PC-9 (cell line): ENCODE measurements at regions not wholly inside any gene's neighbourhood (a gene's known extent, or its start where the extent isn't known, plus 50 kb on each side); places are given as distances from the start of the nearest gene placed in this dataset.

Experiments used
- BruUV-seq: library from RNA; stranded (reverse); fragments of 400-500 nt; replicated peaks from 2 replicates; lab custom pipeline; 2021; lab: Mats Ljungman, UMichigan
- CTCF ChIA-PET: fragments of 300-600 bp; sonication (Branson Sonifier 250); formaldehyde crosslinking; loops from one replicate; lab custom pipeline; 2022; ENCODE audit warnings: antibody characterized with exemption; lab: Charles Lee
- POLR2A ChIA-PET: fragments of 300-600 bp; sonication (Branson Sonifier 250); formaldehyde crosslinking; loops from one replicate; lab custom pipeline; 2022; ENCODE audit warnings: antibody characterized with exemption; ENCODE audit not compliant: unreplicated experiment; lab: Charles Lee
- DNase-seq, 2 experiments: peaks; one replicate each; pipeline versions ENCODE4 v3.0.0 to v3.0.0-alpha.2; 2015 to 2022; ENCODE audit warnings: mixed read lengths in 1 of 2
- H2AFZ ChIP-seq: fragments of 200-600 bp; sonication (generic); 2 replicates; pipeline ENCODE4 v1.8.1; 2017; ENCODE audit warnings: antibody characterized with exemption
- H3F3A ChIP-seq: fragments of 200-600 bp; sonication (generic); 2 replicates; pipeline ENCODE4 v1.8.1; 2017; ENCODE audit warnings: antibody characterized with exemption, mild to moderate bottlenecking, low read depth; ENCODE audit not compliant: insufficient read depth
- H3K27ac ChIP-seq: fragments of 200-600 bp; sonication (generic); 2 replicates; pipeline ENCODE4 v1.6.1; 2016; ENCODE audit warnings: mixed run types
- H3K27me3 ChIP-seq: fragments of 200-600 bp; sonication (generic); 2 replicates; pipeline ENCODE4 v1.6.1; 2016; ENCODE audit warnings: low read depth, mixed run types; ENCODE audit not compliant: insufficient read depth
- H3K36me3 ChIP-seq: fragments of 200-600 bp; sonication (generic); 2 replicates; pipeline ENCODE4 v1.6.1; 2016; ENCODE audit warnings: low read depth, mixed run types
- H3K4me1 ChIP-seq: fragments of 200-600 bp; sonication (generic); replicated peaks from 2 replicates; pipeline ENCODE4 v1.6.1; 2016; ENCODE audit warnings: mixed run types; ENCODE audit not compliant: insufficient read depth
- H3K4me2 ChIP-seq: fragments of 200-600 bp; sonication (generic); 2 replicates; pipeline ENCODE4 v1.6.1; 2017; ENCODE audit warnings: mixed run types
- H3K4me3 ChIP-seq: fragments of 200-600 bp; sonication (generic); 2 replicates; pipeline ENCODE4 v1.6.1; 2016; ENCODE audit warnings: mixed run types
- H3K79me2 ChIP-seq: fragments of 200-600 bp; sonication (generic); 2 replicates; pipeline ENCODE4 v1.6.1; 2017; ENCODE audit warnings: low read depth, mixed run types
- H3K9me2 ChIP-seq: fragments of 200-600 bp; sonication (generic); 2 replicates; pipeline ENCODE4 v1.8.1; 2017; ENCODE audit warnings: mild to moderate bottlenecking; ENCODE audit not compliant: insufficient read depth
- H3K9me3 ChIP-seq: fragments of 200-600 bp; sonication (generic); 2 replicates; pipeline ENCODE4 v1.8.1; 2016; ENCODE audit warnings: low read depth; ENCODE audit not compliant: insufficient read depth
- H4K20me1 ChIP-seq: fragments of 200-600 bp; sonication (generic); 2 replicates; pipeline ENCODE4 v1.8.1; 2017; ENCODE audit not compliant: insufficient read depth
- CTCF ChIP-seq: fragments of 200-600 bp; sonication (generic); conservative IDR thresholded peaks from 2 replicates; pipeline ENCODE4 v1.6.1; 2017; ENCODE audit warnings: mixed run types, antibody characterized with exemption, mild to moderate bottlenecking, moderate library complexity
- EZH2 ChIP-seq: fragments of 200-600 bp; sonication (generic); IDR thresholded peaks from 2 replicates; pipeline ENCODE4 v1.8.0; 2017; ENCODE audit warnings: antibody characterized with exemption, low read depth
- intact Hi-C: fragments of 100-400 bp; cut with micrococcal nuclease; formaldehyde crosslinking; loops from one replicate; pipeline ENCODE4 v1.10.0; 2022; ENCODE audit not compliant: unreplicated experiment
- microRNA-seq: library from miRNA; unstranded; fragments of <30 nt; microRNA quantifications from one replicate; pipeline ENCODE4 v1.2.0, GENCODE V29; 2021; ENCODE audit warnings: borderline number of aligned reads, borderline replicate concordance

DNA sequence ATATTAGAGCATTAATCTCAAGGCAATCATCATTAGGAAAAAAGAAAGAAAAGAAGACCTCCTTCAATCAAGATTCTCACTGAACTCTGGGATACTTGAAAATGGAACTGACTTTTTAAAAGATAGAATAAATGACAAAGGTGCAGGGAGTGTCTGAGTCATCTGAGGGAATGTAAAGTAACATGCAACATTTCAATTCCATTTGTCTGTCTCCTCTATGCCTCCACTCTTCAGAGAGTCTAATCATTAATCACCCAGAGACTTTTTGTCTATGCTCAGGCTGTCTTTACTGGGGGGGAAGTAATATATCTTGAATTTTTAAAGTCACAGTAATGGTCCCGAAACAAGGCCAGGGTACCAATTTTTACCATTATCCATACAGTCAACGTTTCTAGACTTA, 55.0 kb upstream of the PACRGL start:
- Histone ChIP-seq H3K4me2 (no peak overlapping the region), H3K4me3 (no peak overlapping the region), H3F3A (no peaks in the 10 kb centered on the region), H3K36me3 (no peaks in the 10 kb centered on the region), H3K79me2 (no peaks in the 10 kb centered on the region), H4K20me1 (no peaks in the 10 kb centered on the region), H3K9me3 (no peaks in the 10 kb centered on the region), H3K4me1 (no peaks in the 10 kb centered on the region), H3K27me3 (no peaks in the 10 kb centered on the region), H2AFZ (no peak overlapping the region), H3K27ac (no peak overlapping the region), H3K9me2 (no peaks in the 10 kb centered on the region)
- DNase-seq, result no peak
- no TSS peak for BruUV-seq
- TF ChIP-seq EZH2, result no peak
- no peak for TF ChIP-seq CTCF
- intact Hi-C loops, result no loop called here
- ChIA-PET POLR2A (no interaction called here), CTCF (no interaction called here)

DNA sequence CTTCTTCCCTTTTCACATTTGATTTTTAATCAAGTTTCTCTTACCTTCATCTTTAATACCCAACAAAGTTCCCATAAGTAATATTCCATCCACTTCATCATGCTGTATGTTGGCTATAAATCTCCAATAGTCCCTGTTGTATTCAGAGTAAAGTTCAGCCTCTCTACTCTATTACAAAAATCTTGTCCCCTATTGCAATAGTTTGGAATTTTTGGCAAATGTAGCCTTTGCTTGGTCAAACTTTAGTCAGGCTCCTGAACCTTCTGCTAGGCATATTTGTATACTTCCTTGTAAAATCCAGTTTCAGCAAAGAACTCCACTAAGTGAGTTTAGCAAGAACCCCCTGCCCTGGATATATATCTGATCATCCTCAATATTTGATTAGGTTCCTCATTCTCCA, 54.0 kb upstream of the PACRGL start:
- no peak overlapping the region for H3K4me2 ChIP-seq
- TF ChIP-seq CTCF, result no peak
- no peak for TF ChIP-seq EZH2
- H3K9me2 ChIP-seq, result no peaks in the 10 kb centered on the region
- no TSS peak for BruUV-seq
- DNase-seq, result no peak
- H3K9me3 ChIP-seq, result no peaks in the 10 kb centered on the region
- no peaks in the 10 kb centered on the region for H3K36me3 ChIP-seq
- CTCF ChIA-PET, result no interaction called here
- no peak overlapping the region for H3K4me3 ChIP-seq
- intact Hi-C loops, result no loop called here
- H3K79me2 ChIP-seq, result no peaks in the 10 kb centered on the region
- no peaks in the 10 kb centered on the region for H3K27me3 ChIP-seq
- POLR2A ChIA-PET, result no interaction called here
- no peaks in the 10 kb centered on the region for H4K20me1 ChIP-seq
- no peaks in the 10 kb centered on the region for H3K4me1 ChIP-seq
- no peak overlapping the region for H2AFZ ChIP-seq
- no peak overlapping the region for H3K27ac ChIP-seq
- H3F3A ChIP-seq, result no peaks in the 10 kb centered on the region

Small RNA genes in the stretch of these regions (microRNA-seq; reads per million reads assigned to microRNA genes)
- 20.9 reads per million, percentile 32 among the genes with 10 or more reads in this experiment for gene MIR218-1
